ENCODE measurements at regions not wholly inside any gene's neighbourhood (a gene's known extent, or its start where the extent isn't known, plus 50 kb on each side); places are given as distances from the start of the nearest gene placed in this dataset.

DNA sequence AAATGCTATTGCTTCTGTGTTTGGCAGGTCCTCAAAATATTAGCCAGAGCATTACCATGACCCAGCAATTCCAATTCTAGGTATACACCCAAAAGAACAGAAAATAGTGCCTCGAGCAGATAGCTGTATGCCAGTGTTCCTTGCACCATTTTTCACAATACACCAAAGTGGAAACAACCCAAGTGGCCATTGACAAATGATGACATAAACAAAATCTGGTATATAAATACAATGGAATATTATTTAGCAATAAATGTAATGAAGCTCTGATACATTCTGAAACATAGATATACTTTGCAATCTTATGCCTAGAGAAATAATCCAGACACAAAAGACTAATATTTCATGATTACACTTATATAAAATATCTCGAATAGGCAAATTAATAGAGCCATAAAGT lies 451.8 kb upstream of the PCDH7 start:
- no peak overlapping the region for H3K18ac ChIP-seq (ENCODE audit: low read length)
- no peak overlapping the region for H3K27ac ChIP-seq (replicated peaks; ENCODE audit: low read length)
- no peaks in the 10 kb centered on the region for H3K36me3 ChIP-seq (replicated peaks in 1 of 2; ENCODE audit: control insufficient read depth in 2 of 2, insufficient read depth in 2 of 2, low read length in 2 of 2)
- H3K4me3 ChIP-seq (ENCODE audit: low read length in 2 of 2): no peak overlapping the region
- no peak for DNase-seq (ENCODE audit: low spot score)
- no peak overlapping the region for H2AK5ac ChIP-seq (ENCODE audit: low read depth, low read length)
- H4K8ac ChIP-seq (ENCODE audit: low read depth, low read length): no peak overlapping the region
- H3K14ac ChIP-seq (ENCODE audit: low read length): no peak overlapping the region
- H3K23ac ChIP-seq (ENCODE audit: low read depth, low read length, poor library complexity): no peak overlapping the region
- no peak overlapping the region for H2BK120ac ChIP-seq (ENCODE audit: low read depth, low read length)
- no peak overlapping the region for H3K9ac ChIP-seq (ENCODE audit: low read depth, low read length, poor library complexity)
- no peak overlapping the region for H2BK12ac ChIP-seq (ENCODE audit: low read length)
- no peaks in the 10 kb centered on the region for H3K27me3 ChIP-seq (ENCODE audit: control insufficient read depth in 3 of 3, insufficient read depth in 3 of 3, low read depth in 1 of 3, low read length in 3 of 3)
- H2AFZ ChIP-seq (ENCODE audit: low read length): no peak overlapping the region
- H3K4ac ChIP-seq (ENCODE audit: low read length): no peak overlapping the region
- H3K4me2 ChIP-seq (ENCODE audit: insufficient read depth, low read length, poor library complexity, severe bottlenecking): no peak overlapping the region
- no peaks in the 10 kb centered on the region for H3K4me1 ChIP-seq (ENCODE audit: control insufficient read depth in 2 of 2, insufficient read depth in 1 of 2, low read depth in 1 of 2, low read length in 2 of 2)
- no peak overlapping the region for H2BK5ac ChIP-seq (ENCODE audit: low read length)
- no peak overlapping the region for H2BK15ac ChIP-seq (ENCODE audit: low read length)
- no peaks in the 10 kb centered on the region for H3K79me1 ChIP-seq (ENCODE audit: low read depth, low read length)
- H4K91ac ChIP-seq (ENCODE audit: low read depth, low read length, poor library complexity): no peak overlapping the region
- H3K9me3 ChIP-seq (replicated peaks in 1 of 2; ENCODE audit: control insufficient read depth in 2 of 2, insufficient read depth in 1 of 2, low read depth in 1 of 2, low read length in 2 of 2): peaks cover 0 to 4% of the 10 kb centered on the region in 2 donors
- WGBS, 2 donors (ENCODE audit: extremely low coverage in 2 of 2, insufficient read length in 2 of 2, insufficient replicate concordance in 1 of 2): no CpG with 5 or more reads among the region's 2 CpGs

- DNase-seq (ENCODE audit: low spot score): no peak
- no peak overlapping the region for H2AFZ ChIP-seq (ENCODE audit: low read length)
- no peaks in the 10 kb centered on the region for H3K79me1 ChIP-seq (ENCODE audit: low read depth, low read length)
- H3K4me3 ChIP-seq (ENCODE audit: low read length in 2 of 2): no peak overlapping the region
- no peaks in the 10 kb centered on the region for H3K27me3 ChIP-seq (ENCODE audit: control insufficient read depth in 3 of 3, insufficient read depth in 3 of 3, low read depth in 1 of 3, low read length in 3 of 3)
- H3K23ac ChIP-seq (ENCODE audit: low read depth, low read length, poor library complexity): no peak overlapping the region
- no peak overlapping the region for H3K9ac ChIP-seq (ENCODE audit: low read depth, low read length, poor library complexity)
- H4K91ac ChIP-seq (ENCODE audit: low read depth, low read length, poor library complexity): no peak overlapping the region
- H4K8ac ChIP-seq (ENCODE audit: low read depth, low read length): no peak overlapping the region
- H3K14ac ChIP-seq (ENCODE audit: low read length): no peak overlapping the region
- no peak overlapping the region for H2AK5ac ChIP-seq (ENCODE audit: low read depth, low read length)
- H3K27ac ChIP-seq (replicated peaks; ENCODE audit: low read length): no peak overlapping the region
- no peak overlapping the region for H2BK5ac ChIP-seq (ENCODE audit: low read length)
- no CpG with 5 or more reads among the region's 6 CpGs for WGBS, 2 donors (ENCODE audit: extremely low coverage in 2 of 2, insufficient read length in 2 of 2, insufficient replicate concordance in 1 of 2)
- no peak overlapping the region for H3K4ac ChIP-seq (ENCODE audit: low read length)
- H2BK12ac ChIP-seq (ENCODE audit: low read length): no peak overlapping the region
- no peak overlapping the region for H3K4me2 ChIP-seq (ENCODE audit: insufficient read depth, low read length, poor library complexity, severe bottlenecking)
- no peaks in the 10 kb centered on the region for H3K4me1 ChIP-seq (ENCODE audit: control insufficient read depth in 2 of 2, insufficient read depth in 1 of 2, low read depth in 1 of 2, low read length in 2 of 2)
- H3K36me3 ChIP-seq (replicated peaks in 1 of 2; ENCODE audit: control insufficient read depth in 2 of 2, insufficient read depth in 2 of 2, low read length in 2 of 2): no peaks in the 10 kb centered on the region
- H2BK120ac ChIP-seq (ENCODE audit: low read depth, low read length): no peak overlapping the region
- no peaks in the 10 kb centered on the region for H3K9me3 ChIP-seq (replicated peaks in 1 of 2; ENCODE audit: control insufficient read depth in 2 of 2, insufficient read depth in 1 of 2, low read depth in 1 of 2, low read length in 2 of 2)
- no peak overlapping the region for H3K18ac ChIP-seq (ENCODE audit: low read length)
- no peak overlapping the region for H2BK15ac ChIP-seq (ENCODE audit: low read length)
Measured at GRCh38 chr4:30269850-30270249, 450.3 kb upstream of the PCDH7 start.

DNA sequence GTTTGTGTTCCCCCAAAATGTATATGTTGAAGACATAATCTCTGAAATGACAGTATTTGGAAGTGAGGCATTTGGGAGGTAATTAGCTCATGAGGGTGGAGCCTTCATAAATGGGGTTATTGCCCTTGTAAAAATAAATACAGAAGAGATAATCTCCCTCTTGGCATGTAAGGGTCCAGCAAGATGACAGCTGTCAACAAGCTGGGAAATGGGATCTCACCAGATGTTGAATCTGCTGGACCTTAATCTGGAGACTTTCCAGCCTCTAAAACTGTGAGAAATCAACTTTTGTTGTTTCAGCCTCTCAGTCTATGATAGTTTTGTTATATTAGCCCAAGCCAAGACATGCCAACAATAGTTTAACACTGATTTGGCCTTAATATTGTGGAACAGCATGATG lies 438.2 kb upstream of the PCDH7 start:
- H3K14ac ChIP-seq (ENCODE audit: low read length): no peak overlapping the region
- H3K9me3 ChIP-seq (replicated peaks in 1 of 2; ENCODE audit: control insufficient read depth in 2 of 2, insufficient read depth in 1 of 2, low read depth in 1 of 2, low read length in 2 of 2): no peaks in the 10 kb centered on the region
- no peak overlapping the region for H3K18ac ChIP-seq (ENCODE audit: low read length)
- H3K4me2 ChIP-seq (ENCODE audit: insufficient read depth, low read length, poor library complexity, severe bottlenecking): no peak overlapping the region
- no peaks in the 10 kb centered on the region for H3K27me3 ChIP-seq (ENCODE audit: control insufficient read depth in 3 of 3, insufficient read depth in 3 of 3, low read depth in 1 of 3, low read length in 3 of 3)
- no peaks in the 10 kb centered on the region for H3K36me3 ChIP-seq (replicated peaks in 1 of 2; ENCODE audit: control insufficient read depth in 2 of 2, insufficient read depth in 2 of 2, low read length in 2 of 2)
- H2AFZ ChIP-seq (ENCODE audit: low read length): no peak overlapping the region
- H3K9ac ChIP-seq (ENCODE audit: low read depth, low read length, poor library complexity): no peak overlapping the region
- no peak overlapping the region for H2BK12ac ChIP-seq (ENCODE audit: low read length)
- no peaks in the 10 kb centered on the region for H3K79me1 ChIP-seq (ENCODE audit: low read depth, low read length)
- no peak overlapping the region for H4K8ac ChIP-seq (ENCODE audit: low read depth, low read length)
- no peak overlapping the region for H3K4me3 ChIP-seq (ENCODE audit: low read length in 2 of 2)
- H2AK5ac ChIP-seq (ENCODE audit: low read depth, low read length): no peak overlapping the region
- H4K91ac ChIP-seq (ENCODE audit: low read depth, low read length, poor library complexity): no peak overlapping the region
- no peak overlapping the region for H2BK5ac ChIP-seq (ENCODE audit: low read length)
- H3K4ac ChIP-seq (ENCODE audit: low read length): no peak overlapping the region
- H3K27ac ChIP-seq (replicated peaks; ENCODE audit: low read length): no peak overlapping the region
- no peak overlapping the region for H2BK15ac ChIP-seq (ENCODE audit: low read length)
- no peaks in the 10 kb centered on the region for H3K4me1 ChIP-seq (ENCODE audit: control insufficient read depth in 2 of 2, insufficient read depth in 1 of 2, low read depth in 1 of 2, low read length in 2 of 2)
- no peak overlapping the region for H2BK120ac ChIP-seq (ENCODE audit: low read depth, low read length)
- DNase-seq (ENCODE audit: low spot score): no peak
- no peak overlapping the region for H3K23ac ChIP-seq (ENCODE audit: low read depth, low read length, poor library complexity)

- Histone ChIP-seq H3K23ac (ENCODE audit: low read depth, low read length, poor library complexity) (no peak overlapping the region), H3K36me3 (replicated peaks in 1 of 2; ENCODE audit: control insufficient read depth in 2 of 2, insufficient read depth in 2 of 2, low read length in 2 of 2) (no peaks in the 10 kb centered on the region), H4K91ac (ENCODE audit: low read depth, low read length, poor library complexity) (no peak overlapping the region), H2BK5ac (ENCODE audit: low read length) (no peak overlapping the region), H3K27ac (replicated peaks; ENCODE audit: low read length) (no peak overlapping the region), H2AK5ac (ENCODE audit: low read depth, low read length) (no peak overlapping the region), H2BK15ac (ENCODE audit: low read length) (no peak overlapping the region), H3K4me2 (ENCODE audit: insufficient read depth, low read length, poor library complexity, severe bottlenecking) (no peak overlapping the region), H3K79me1 (ENCODE audit: low read depth, low read length) (no peaks in the 10 kb centered on the region), H3K27me3 (ENCODE audit: control insufficient read depth in 3 of 3, insufficient read depth in 3 of 3, low read depth in 1 of 3, low read length in 3 of 3) (no peaks in the 10 kb centered on the region), H3K14ac (ENCODE audit: low read length) (no peak overlapping the region), H2BK120ac (ENCODE audit: low read depth, low read length) (no peak overlapping the region), H3K18ac (ENCODE audit: low read length) (no peak overlapping the region), H3K4ac (ENCODE audit: low read length) (no peak overlapping the region), H3K9me3 (replicated peaks in 1 of 2; ENCODE audit: control insufficient read depth in 2 of 2, insufficient read depth in 1 of 2, low read depth in 1 of 2, low read length in 2 of 2) (no peaks in the 10 kb centered on the region), H2BK12ac (ENCODE audit: low read length) (no peak overlapping the region), H2AFZ (ENCODE audit: low read length) (no peak overlapping the region), H3K9ac (ENCODE audit: low read depth, low read length, poor library complexity) (no peak overlapping the region), H3K4me1 (ENCODE audit: control insufficient read depth in 2 of 2, insufficient read depth in 1 of 2, low read depth in 1 of 2, low read length in 2 of 2) (no peaks in the 10 kb centered on the region), H3K4me3 (ENCODE audit: low read length in 2 of 2) (no peak overlapping the region), H4K8ac (ENCODE audit: low read depth, low read length) (no peak overlapping the region)
- no CpG with 5 or more reads among the region's 3 CpGs for WGBS, 2 donors (ENCODE audit: extremely low coverage in 2 of 2, insufficient read length in 2 of 2, insufficient replicate concordance in 1 of 2)
- DNase-seq (ENCODE audit: low spot score): no peak
Measured at GRCh38 chr4:30283336-30283735, 436.8 kb upstream of the PCDH7 start.
